ENCODE measurements at regions not wholly inside any gene's neighbourhood (a gene's known extent, or its start where the extent isn't known, plus 50 kb on each side); places are given as distances from the start of the nearest gene placed in this dataset.

DNA sequence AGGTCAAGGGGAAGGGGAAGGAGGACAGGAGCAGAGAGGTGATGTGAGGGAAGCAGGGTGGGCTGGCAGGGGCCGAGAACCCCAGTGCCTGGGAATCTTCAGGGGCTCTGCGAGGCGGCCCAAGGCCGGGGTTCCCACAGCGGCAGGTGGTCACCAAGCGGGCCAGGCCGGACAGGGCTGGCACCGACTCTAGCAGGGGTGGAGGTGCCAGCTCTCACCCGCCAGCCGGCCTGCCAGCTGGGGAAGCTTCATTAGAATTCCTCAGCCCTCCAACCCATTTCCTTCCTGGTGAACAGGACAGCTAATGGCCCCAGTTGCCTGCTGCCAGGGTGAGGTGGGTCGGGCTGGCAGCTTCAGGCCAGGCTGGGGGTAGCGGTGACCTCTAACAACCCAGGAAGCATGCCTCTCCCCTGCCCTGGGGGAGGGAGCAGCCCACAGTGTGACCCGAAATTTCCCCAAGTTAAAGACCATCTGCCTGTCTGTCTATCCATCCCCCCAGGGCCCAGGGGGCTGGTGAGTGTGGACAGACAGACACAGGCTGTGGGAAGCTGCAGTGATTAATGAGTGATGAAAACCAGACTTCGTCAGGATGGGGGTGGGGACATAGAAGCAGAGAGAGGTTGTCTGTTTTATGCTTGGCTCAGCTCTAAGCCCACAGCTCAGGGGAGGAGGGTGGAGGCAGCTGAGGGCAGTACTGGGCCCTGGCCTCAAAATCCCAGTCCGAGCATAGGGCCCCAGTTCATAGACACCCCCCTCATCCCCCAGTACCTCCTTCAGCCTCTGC is 144.1 kb downstream of the ZFP36L2 start (continued):
- TF ChIP-seq, protein P1, sequence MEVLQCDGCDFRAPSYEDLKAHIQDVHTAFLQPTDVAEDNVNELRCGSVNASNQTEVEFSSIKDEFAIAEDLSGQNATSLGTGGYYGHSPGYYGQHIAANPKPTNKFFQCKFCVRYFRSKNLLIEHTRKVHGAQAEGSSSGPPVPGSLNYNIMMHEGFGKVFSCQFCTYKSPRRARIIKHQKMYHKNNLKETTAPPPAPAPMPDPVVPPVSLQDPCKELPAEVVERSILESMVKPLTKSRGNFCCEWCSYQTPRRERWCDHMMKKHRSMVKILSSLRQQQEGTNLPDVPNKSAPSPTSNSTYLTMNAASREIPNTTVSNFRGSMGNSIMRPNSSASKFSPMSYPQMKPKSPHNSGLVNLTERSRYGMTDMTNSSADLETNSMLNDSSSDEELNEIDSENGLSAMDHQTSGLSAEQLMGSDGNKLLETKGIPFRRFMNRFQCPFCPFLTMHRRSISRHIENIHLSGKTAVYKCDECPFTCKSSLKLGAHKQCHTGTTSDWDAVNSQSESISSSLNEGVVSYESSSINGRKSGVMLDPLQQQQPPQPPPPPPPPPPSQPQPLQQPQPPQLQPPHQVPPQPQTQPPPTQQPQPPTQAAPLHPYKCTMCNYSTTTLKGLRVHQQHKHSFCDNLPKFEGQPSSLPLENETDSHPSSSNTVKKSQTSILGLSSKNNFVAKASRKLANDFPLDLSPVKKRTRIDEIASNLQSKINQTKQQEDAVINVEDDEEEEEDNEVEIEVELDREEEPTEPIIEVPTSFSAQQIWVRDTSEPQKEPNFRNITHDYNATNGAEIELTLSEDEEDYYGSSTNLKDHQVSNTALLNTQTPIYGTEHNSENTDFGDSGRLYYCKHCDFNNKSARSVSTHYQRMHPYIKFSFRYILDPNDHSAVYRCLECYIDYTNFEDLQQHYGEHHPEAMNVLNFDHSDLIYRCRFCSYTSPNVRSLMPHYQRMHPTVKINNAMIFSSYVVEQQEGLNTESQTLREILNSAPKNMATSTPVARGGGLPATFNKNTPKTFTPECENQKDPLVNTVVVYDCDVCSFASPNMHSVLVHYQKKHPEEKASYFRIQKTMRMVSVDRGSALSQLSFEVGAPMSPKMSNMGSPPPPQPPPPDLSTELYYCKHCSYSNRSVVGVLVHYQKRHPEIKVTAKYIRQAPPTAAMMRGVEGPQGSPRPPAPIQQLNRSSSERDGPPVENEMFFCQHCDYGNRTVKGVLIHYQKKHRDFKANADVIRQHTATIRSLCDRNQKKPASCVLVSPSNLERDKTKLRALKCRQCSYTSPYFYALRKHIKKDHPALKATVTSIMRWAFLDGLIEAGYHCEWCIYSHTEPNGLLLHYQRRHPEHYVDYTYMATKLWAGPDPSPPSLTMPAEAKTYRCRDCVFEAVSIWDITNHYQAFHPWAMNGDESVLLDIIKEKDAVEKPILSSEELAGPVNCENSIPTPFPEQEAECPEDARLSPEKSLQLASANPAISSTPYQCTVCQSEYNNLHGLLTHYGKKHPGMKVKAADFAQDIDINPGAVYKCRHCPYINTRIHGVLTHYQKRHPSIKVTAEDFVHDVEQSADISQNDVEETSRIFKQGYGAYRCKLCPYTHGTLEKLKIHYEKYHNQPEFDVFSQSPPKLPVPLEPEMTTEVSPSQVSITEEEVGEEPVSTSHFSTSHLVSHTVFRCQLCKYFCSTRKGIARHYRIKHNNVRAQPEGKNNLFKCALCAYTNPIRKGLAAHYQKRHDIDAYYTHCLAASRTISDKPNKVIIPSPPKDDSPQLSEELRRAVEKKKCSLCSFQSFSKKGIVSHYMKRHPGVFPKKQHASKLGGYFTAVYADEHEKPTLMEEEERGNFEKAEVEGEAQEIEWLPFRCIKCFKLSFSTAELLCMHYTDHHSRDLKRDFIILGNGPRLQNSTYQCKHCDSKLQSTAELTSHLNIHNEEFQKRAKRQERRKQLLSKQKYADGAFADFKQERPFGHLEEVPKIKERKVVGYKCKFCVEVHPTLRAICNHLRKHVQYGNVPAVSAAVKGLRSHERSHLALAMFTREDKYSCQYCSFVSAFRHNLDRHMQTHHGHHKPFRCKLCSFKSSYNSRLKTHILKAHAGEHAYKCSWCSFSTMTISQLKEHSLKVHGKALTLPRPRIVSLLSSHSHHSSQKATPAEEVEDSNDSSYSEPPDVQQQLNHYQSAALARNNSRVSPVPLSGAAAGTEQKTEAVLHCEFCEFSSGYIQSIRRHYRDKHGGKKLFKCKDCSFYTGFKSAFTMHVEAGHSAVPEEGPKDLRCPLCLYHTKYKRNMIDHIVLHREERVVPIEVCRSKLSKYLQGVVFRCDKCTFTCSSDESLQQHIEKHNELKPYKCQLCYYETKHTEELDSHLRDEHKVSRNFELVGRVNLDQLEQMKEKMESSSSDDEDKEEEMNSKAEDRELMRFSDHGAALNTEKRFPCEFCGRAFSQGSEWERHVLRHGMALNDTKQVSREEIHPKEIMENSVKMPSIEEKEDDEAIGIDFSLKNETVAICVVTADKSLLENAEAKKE (CRISPR knock-in tag; IDR thresholded peaks at IDR 0.05) = no peak
- TF ChIP-seq, protein P2, sequence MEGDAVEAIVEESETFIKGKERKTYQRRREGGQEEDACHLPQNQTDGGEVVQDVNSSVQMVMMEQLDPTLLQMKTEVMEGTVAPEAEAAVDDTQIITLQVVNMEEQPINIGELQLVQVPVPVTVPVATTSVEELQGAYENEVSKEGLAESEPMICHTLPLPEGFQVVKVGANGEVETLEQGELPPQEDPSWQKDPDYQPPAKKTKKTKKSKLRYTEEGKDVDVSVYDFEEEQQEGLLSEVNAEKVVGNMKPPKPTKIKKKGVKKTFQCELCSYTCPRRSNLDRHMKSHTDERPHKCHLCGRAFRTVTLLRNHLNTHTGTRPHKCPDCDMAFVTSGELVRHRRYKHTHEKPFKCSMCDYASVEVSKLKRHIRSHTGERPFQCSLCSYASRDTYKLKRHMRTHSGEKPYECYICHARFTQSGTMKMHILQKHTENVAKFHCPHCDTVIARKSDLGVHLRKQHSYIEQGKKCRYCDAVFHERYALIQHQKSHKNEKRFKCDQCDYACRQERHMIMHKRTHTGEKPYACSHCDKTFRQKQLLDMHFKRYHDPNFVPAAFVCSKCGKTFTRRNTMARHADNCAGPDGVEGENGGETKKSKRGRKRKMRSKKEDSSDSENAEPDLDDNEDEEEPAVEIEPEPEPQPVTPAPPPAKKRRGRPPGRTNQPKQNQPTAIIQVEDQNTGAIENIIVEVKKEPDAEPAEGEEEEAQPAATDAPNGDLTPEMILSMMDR (conservative IDR thresholded peaks at IDR 0.05; ENCODE audit: low read depth in 2 of 2) = no peak
- TF ChIP-seq EZH2 (IDR thresholded peaks at IDR 0.05; ENCODE audit: low read depth, unreplicated experiment) (no peak), ZNF114 (CRISPR knock-in tag; IDR thresholded peaks at IDR 0.05) (no peak), ZNF331 (CRISPR knock-in tag; IDR thresholded peaks at IDR 0.05; ENCODE audit: low read depth) (no peak), JUNB (IDR thresholded peaks at IDR 0.05; ENCODE audit: unreplicated experiment) (no peak), NANOG (IDR thresholded peaks at IDR 0.05; ENCODE audit: borderline replicate concordance) (no peak), STAT1 (IDR thresholded peaks at IDR 0.05; ENCODE audit: unreplicated experiment) (no peak), CREB1 (CRISPR knock-in tag; IDR thresholded peaks at IDR 0.05; ENCODE audit: low read depth) (no peak)
- TF ChIP-seq, protein P3, sequence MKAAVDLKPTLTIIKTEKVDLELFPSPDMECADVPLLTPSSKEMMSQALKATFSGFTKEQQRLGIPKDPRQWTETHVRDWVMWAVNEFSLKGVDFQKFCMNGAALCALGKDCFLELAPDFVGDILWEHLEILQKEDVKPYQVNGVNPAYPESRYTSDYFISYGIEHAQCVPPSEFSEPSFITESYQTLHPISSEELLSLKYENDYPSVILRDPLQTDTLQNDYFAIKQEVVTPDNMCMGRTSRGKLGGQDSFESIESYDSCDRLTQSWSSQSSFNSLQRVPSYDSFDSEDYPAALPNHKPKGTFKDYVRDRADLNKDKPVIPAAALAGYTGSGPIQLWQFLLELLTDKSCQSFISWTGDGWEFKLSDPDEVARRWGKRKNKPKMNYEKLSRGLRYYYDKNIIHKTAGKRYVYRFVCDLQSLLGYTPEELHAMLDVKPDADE (IDR thresholded peaks at IDR 0.05) = no peak

Data from GM23338 (cell line).